ENCODE measurements at regions not wholly inside any gene's neighbourhood (a gene's known extent, or its start where the extent isn't known, plus 50 kb on each side); places are given as distances from the start of the nearest gene placed in this dataset.

- Histone ChIP-seq H3K36me3 (no peaks in the 10 kb centered on the region), H3K9me3 (no peaks in the 10 kb centered on the region), H3K27me3 (no peaks in the 10 kb centered on the region), H3K4me3 (no peak overlapping the region), H3K4me1 (no peaks in the 10 kb centered on the region), H3K27ac (no peak overlapping the region)
- WGBS, 2 donors (ENCODE audit: low coverage in 1 of 2) = 44 to 49% methylated on average over 5 of the region's 5 CpGs
- no peak for TF ChIP-seq POLR2AphosphoS5 (IDR thresholded peaks at IDR 0.05)
- no peak for TF ChIP-seq CTCF (IDR thresholded peaks at IDR 0.05)
- no peak for TF ChIP-seq EP300 (IDR thresholded peaks at IDR 0.05; ENCODE audit: low read depth)
- no peak for TF ChIP-seq POLR2A (IDR thresholded peaks at IDR 0.05)
- DNase-seq = no peak
- intact Hi-C loops (cut with DNase I; ENCODE audit: low total_unique reads) (no loop called here), in situ Hi-C loops (cut with MboI; ENCODE audit: low pct_ligation_motif_present in 1 of 4, low pct_unique_long_range_greater_than_20kb in 1 of 4, low sequenced_read_pairs in 3 of 4) (loop anchor here in 1 of 4 donors (25.0 kb wide), 1 partner anchor 108 kb away; no protein-coding TSS in a partner anchor)
Measured at GRCh38 chr18:41170346-41170745, 784.7 kb upstream of the PIK3C3 start.

- H3K9me3 ChIP-seq = no peaks in the 10 kb centered on the region
- H3K27me3 ChIP-seq = no peaks in the 10 kb centered on the region
- H3K36me3 ChIP-seq = no peaks in the 10 kb centered on the region
- in situ Hi-C loops (cut with MboI; ENCODE audit: low pct_ligation_motif_present in 1 of 4, low pct_unique_long_range_greater_than_20kb in 1 of 4, low sequenced_read_pairs in 3 of 4) = loop anchor here in 1 of 4 donors (25.0 kb wide), 1 partner anchor 103 kb away; no protein-coding TSS in a partner anchor
- H3K27ac ChIP-seq = no peak overlapping the region
- intact Hi-C loops (cut with DNase I; ENCODE audit: low total_unique reads) = no loop called here
- WGBS, 2 donors (ENCODE audit: low coverage in 1 of 2) = 79 to 82% methylated on average over 2 of the region's 2 CpGs
- DNase-seq = no peak
- H3K4me1 ChIP-seq = no peaks in the 10 kb centered on the region
- H3K4me3 ChIP-seq = no peak overlapping the region
- TF ChIP-seq EP300 (IDR thresholded peaks at IDR 0.05; ENCODE audit: low read depth) (no peak), CTCF (IDR thresholded peaks at IDR 0.05) (no peak), POLR2A (IDR thresholded peaks at IDR 0.05) (no peak), POLR2AphosphoS5 (IDR thresholded peaks at IDR 0.05) (no peak)
Measured at GRCh38 chr18:41165625-41166024, 789.4 kb upstream of the PIK3C3 start.

- Histone ChIP-seq H3K36me3 (no peaks in the 10 kb centered on the region), H3K27me3 (no peaks in the 10 kb centered on the region), H3K27ac (no peak overlapping the region), H3K4me3 (no peak overlapping the region), H3K4me1 (no peaks in the 10 kb centered on the region), H3K9me3 (no peaks in the 10 kb centered on the region)
- in situ Hi-C loops (cut with MboI; ENCODE audit: low pct_ligation_motif_present in 1 of 4, low pct_unique_long_range_greater_than_20kb in 1 of 4, low sequenced_read_pairs in 3 of 4) = loop anchor here in 1 of 4 donors (25.0 kb wide), 1 partner anchor 100 kb away; no protein-coding TSS in a partner anchor
- intact Hi-C loops (cut with DNase I; ENCODE audit: low total_unique reads) = no loop called here
- DNase-seq = no peak
- TF ChIP-seq CTCF (IDR thresholded peaks at IDR 0.05) = no peak
- no peak for TF ChIP-seq POLR2AphosphoS5 (IDR thresholded peaks at IDR 0.05)
- TF ChIP-seq POLR2A (IDR thresholded peaks at IDR 0.05) = no peak
- TF ChIP-seq EP300 (IDR thresholded peaks at IDR 0.05; ENCODE audit: low read depth) = no peak
- 77 to 82% methylated on average over 4 of the region's 4 CpGs for WGBS, 2 donors (ENCODE audit: low coverage in 1 of 2)
Measured at GRCh38 chr18:41162781-41163180, 792.3 kb upstream of the PIK3C3 start.

- Histone ChIP-seq H3K4me3 (no peak overlapping the region), H3K27ac (no peak overlapping the region), H3K9me3 (no peaks in the 10 kb centered on the region), H3K27me3 (no peaks in the 10 kb centered on the region), H3K36me3 (no peaks in the 10 kb centered on the region), H3K4me1 (no peaks in the 10 kb centered on the region)
- in situ Hi-C loops (cut with MboI; ENCODE audit: low pct_ligation_motif_present in 1 of 4, low pct_unique_long_range_greater_than_20kb in 1 of 4, low sequenced_read_pairs in 3 of 4) (loop anchor here in 1 of 4 donors (25.0 kb wide), 1 partner anchor 100 kb away; no protein-coding TSS in a partner anchor), intact Hi-C loops (cut with DNase I; ENCODE audit: low total_unique reads) (no loop called here)
- DNase-seq = no peak
- WGBS, 2 donors (ENCODE audit: low coverage in 1 of 2) = 59 to 62% methylated on average over 4 of the region's 4 CpGs
- TF ChIP-seq EP300 (IDR thresholded peaks at IDR 0.05; ENCODE audit: low read depth) = no peak
- no peak for TF ChIP-seq CTCF (IDR thresholded peaks at IDR 0.05)
- no peak for TF ChIP-seq POLR2A (IDR thresholded peaks at IDR 0.05)
- no peak for TF ChIP-seq POLR2AphosphoS5 (IDR thresholded peaks at IDR 0.05)
Measured at GRCh38 chr18:41162191-41162590, 792.8 kb upstream of the PIK3C3 start.
